ENCODE measurements at regions not wholly inside any gene's neighbourhood (a gene's known extent, or its start where the extent isn't known, plus 50 kb on each side); places are given as distances from the start of the nearest gene placed in this dataset.

DNA sequence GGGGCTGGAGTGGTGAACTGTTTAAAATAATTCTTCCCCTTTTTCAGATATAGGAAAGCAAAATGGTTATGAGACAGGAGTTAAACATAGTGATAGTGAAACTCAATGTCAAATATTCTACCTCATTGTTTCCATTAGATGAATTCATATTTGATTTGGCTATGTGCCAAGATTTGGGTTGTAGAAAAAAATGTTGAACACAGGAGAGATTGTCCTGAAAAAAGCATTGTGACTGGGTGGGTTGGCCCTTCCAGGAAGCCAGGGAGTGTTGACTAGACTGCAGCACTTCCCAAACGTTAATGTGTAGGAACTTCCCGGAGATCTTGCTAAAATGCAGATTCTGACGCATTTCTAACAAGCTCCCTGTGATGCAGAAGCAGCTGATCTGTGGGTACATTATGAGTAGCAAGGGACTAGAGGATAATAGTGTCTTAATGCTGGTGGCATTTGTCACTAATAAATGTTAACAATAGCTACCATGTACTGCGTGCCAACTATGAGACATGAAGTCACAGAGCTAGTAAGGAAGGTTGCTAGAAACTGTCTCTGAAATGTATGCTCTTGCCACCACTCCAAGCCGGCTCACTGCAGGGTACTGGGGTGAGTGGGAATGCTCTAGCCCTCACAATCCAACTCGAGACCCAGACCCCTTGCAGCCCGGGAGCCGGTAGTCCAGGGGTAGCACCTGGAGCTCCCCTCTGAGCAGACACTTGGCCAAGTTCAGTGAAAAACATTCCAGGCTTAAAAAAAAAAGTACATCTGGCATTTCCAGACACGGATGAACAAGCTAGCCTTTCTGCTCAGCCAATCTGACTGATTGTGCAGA is 120.6 kb downstream of the CD47 start:
- no peak for DNase-seq

DNA sequence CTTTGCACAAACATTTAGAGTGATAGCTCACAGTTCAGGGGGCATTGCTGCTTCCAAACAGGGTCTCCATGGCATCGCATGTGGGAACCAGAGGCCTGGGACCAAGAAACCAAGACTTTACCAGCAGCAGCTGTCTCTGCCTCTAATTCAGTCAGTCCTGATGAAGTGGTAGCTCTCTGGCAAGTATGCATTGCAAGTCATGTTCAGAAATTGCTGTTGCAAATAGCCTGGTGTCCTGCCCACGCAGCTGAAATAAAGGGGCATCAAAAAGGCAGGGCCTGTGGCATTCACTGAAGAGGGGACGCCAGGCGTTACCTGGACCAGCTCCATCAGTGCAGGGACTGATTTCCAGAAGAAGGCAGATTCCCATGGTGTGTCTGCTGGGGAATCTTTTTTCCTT is 121.3 kb downstream of the CD47 start:
- DNase-seq, result no peak

DNA sequence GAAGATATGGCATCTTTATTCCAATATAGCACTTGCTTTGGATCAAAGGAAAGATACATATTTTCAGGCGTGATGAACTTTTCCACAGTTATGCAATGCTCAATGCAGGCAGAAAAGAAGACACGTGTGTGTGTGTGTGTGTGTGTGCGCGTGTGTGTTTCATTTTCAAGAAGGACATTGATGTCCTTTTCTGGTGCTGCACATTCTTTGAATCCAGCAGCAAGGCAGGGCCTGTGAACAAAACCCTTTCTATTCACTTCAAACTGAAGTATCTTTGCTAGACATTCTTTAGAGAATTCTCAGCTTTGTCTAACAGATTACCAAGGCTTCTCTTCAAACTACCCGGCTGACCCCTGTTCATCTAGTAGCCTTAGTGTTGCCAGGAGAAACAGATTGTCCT is 124.6 kb downstream of the CD47 start:
- DNase-seq, result no peak

DNA sequence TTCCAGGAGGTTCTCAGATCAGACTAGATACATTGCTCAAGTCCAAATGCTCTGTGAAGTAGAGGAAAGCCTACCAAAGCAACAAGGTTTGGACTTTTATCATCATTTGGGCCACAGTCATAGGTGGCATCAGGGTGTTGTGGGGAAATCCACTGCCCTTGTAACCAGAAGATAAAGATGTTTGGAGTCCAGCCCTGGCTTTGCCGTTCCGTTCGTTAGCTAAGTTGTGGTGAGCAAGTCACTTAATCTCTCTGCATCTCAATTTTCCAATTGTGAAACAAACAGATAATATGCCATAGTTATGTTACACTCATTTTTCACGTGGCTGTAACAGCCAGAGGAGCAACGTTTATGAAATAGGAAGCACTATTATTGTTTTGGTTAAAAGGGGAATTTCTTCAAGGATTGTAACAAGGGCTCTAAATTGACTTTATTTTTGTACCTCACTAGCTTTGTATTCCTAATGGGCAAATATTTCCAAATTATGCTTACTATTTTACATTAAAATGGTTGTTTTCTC is 125.6 kb downstream of the CD47 start:
- no peak for DNase-seq

DNA sequence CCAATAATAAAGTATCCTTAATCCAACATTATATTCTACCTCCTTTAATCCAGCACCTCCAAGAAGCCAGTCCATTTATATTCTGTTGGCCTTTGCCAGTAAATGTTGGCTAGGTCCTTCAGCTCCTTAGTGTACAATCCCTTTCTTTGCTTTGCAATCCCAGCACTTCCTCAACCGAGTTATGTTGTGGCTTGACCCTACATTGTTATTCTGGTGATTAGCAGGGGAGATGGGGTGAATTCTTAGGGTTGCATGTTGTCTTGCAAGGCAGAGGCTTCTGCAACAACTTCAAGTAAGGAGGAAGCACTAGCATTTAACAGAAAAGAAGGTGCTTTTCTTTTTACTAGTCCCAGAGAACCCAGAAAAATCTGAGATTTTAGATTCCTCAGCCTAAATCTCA is 127.2 kb downstream of the CD47 start:
- DNase-seq, result no peak

DNA sequence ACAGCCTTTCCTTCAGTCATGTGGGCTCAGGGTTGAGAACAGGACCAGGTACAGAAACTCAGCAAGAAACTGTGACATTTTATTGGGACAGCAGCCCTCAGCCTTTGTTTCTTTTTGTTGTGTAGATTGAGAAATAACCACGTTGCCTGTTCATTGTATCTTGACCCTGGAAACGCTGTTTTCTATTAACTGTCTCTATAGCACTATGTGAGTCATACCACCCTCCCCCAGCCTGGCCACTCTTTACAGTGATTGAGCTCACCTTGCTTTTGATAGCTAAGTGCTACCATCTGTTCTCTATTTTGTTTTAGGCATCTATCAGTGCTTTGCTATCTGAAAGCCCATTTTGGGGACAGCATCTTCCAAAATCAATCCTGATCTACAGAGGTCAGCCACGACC is 127.9 kb downstream of the CD47 start:
- no peak for DNase-seq

DNA sequence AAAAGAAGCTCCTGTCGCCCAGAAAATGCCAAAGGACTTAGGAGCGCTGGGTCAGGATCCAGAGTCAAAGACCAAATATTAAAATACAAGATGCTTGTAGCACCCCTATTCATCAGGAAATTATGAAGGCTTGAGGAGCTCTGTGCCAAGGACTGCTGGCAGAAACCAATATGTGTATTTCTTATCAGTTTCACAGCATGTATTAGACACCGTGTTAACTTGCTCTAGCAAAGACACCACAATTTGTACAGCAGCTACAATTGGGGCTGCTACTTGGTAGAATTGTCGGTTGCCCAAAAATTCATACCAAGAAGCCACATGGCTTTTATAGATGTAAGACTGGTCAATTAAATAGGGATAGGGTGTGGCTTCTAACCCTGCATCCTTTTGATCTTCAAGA is 128.8 kb downstream of the CD47 start:
- DNase-seq, result no peak

DNA sequence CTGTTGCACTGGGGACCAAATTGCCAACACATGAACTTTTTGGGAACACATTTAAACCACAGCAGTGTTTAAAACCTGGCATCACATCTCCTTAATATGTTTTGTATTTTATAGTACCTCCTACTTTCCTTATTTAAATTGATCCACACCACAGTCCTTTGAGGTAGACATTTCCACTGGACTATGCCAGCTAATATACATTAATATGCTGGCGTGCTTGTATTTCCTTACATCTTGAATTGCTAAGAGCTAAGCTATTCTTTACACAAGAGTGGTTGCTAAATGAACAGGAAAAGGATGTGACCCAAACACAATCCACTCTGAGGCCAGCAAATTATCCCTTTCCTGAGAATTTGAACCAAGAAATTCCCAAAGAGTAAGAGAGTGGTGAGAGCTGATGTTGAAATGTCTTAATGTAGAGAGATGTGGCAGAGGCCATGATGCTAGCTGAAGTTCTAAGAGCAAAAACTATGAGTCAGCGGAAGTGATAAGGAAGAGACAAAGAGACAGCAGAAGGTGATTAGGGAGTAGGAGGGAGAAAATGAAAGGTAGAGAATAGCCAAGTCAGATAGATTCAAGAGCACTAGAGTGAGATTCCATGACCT is 131.2 kb downstream of the CD47 start:
- DNase-seq, result no peak

DNA sequence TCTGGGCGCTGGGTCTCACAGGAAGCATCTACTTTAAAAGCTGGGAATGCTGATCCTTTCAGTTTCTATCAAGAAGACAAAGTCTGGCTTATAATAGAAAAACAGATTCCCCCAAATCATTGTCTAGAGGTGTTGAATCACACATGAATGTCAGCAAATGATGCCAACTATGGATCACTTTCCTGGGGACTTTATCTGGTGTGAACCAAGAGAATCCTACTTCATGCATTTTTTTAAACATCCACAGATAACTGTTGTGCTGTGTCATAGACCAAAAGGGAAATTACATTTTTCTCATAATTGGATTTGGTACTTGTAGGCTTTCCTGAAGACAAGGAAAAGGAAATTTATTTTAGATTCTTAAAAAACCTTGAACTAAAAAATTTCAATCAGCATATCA is 132.7 kb downstream of the CD47 start:
- no peak for DNase-seq

DNA sequence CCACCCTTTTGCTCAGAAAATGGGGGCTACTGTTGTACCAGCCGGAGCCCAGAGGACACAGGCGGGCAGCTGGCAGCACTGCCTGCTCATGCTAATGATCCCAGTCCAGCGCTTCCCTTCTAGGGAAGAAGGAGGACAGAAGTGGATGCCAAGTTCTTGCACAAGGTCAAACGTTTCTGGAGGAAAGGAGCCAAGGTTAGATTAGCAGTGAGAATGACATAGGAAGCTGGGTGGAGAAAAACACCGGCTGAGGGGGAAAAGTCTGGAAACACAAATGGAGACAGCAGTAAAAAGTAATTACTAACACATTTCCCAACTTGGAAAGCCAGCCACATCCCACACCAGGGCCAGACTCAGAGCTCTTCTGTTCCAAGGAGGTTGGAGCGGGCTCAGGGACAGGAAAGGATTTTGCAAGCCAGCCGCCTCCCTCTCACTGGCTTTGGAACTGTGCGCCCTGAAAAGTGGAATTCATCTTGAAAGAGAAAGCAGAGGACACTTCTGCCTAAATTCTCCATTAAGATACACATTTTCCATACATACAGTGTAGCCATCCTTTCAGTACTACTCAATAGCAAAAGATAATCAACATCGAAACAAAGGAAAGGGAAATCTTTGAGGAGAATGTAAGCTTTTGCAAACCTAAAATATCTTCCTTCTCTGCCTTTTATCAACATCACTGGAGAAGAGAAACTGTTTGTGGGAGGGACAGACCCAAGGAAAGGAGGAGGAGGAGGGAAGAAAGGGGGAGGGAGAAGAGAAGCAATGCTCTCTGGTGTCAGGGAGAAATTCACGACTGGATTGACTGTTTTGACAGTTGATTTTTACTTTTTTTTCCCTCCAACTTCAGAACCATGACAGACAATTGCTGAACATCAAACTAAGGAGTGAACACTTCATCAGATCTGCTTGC is 133.6 kb downstream of the CD47 start:
- no peak for DNase-seq

DNA sequence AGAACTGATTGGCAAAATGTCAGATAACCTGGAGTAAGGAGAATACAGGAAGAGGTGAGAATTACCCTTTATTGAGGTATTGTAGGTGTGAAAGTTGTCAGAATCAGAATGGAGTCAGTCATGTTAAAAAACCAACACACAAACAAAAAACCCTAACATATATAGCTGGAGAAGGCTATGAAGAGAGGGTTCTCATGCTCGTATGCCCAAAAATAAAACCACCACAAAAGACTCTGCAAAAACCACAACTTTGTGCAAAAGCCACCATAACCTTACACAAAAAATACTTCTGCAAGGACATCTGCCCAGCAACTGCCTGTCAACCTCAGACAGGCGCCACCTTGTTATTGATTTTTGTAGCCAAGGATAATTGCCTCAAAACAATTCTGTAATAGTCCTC is 136.0 kb downstream of the CD47 start:
- no peak for DNase-seq

DNA sequence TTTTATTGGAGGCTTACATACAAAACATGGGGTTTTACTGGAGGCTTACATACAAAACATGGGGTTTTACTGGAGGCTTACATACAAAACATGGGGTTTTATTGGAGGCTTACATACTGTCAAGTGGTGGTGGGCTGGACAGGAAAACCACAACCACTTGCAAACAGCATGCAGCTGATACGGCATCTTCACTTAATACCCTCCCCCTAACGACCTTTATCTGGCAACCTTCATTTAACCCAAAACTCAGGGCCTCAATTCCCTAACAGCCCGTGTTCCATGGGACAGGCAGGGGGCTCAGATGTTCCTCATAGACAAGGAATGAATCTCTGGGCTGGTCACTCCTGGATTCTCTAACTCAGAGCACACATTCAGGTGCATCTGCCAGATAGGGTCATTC is 137.1 kb downstream of the CD47 start:
- no peak for DNase-seq

DNA sequence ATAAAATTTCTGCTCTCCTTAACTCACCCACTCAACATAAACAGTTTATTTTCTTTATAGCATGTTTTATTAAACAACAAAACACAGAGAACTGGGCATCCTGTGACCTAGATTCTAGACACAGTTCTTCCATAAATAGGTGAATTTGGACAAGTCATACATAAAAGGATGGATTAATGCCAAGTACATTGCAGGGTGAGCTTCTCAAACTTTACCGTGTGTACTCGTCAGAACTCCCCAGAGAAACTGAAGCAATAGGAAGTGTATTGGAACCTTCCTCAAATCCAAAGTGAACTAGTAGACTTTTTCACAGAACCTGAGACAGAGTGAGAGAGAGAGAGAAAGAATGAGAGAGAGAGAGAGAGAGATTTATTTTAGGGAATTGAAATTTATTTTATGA is 139.7 kb downstream of the CD47 start:
- DNase-seq, result no peak

DNA sequence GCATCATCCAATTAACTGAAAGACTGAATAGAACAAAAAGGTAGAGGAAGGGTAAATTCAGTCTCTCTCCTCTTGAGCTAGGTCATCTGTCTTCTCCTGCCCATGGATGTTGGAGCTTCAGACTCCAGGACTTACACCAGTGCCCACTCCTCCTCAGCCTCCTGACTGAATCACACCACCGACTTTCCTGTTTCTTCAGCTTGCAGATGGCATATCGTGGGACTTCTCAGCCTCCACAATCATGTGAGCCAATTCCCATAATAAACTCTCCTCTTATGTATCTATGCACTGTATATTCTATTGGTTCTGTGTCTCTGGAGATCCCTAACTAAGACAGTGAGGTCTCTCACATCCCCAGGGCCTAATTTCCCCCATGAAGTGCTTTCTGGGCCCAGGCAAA is 140.4 kb downstream of the CD47 start:
- no peak for DNase-seq

DNA sequence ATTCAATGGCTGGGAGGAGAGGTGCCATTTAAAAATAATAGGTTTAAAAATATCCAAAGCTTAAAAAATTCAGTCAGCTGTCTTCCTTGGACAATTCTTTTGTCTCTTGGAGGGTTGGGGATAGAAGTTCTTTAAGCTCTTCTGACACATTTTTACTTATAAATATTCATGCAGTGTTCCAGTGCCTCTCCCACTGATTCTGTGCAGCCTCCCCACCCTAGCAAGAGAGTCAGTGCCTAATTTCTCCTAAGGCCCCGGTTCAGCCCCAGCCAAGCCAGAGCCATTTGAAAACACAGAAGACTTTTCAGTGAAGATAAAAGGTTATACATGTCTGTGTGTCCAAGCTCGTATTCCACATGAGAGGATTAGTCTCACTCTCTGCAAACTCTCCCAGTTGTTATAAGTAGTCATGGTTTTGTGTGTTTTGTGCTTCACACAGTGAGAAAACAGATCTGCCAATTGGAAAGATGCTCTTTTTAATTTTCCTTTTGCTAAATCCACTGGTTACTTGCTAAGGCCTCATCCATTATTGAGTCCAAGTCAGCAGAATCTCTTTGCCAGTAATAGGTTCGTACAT is 141.3 kb downstream of the CD47 start:
- no peak for DNase-seq

DNA sequence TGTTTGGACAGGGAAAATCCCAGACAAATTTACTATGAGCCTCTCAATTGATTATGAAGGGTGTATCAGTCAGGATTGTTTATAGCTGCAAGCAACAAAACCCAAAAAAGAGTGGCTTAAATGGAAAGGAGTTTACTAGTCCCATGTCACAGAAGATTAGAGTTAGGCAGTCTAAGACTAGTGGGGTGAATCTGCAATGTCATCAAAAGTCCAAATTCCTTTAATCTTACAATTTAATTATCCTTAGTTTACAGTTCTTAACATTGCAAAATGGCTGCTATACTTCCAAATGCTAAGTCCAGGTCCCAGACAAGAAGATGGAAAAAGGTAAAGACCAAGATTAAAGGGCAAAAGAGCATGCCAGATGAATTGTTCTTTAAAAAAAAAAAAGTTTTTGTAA is 143.6 kb downstream of the CD47 start:
- no peak for DNase-seq

DNA sequence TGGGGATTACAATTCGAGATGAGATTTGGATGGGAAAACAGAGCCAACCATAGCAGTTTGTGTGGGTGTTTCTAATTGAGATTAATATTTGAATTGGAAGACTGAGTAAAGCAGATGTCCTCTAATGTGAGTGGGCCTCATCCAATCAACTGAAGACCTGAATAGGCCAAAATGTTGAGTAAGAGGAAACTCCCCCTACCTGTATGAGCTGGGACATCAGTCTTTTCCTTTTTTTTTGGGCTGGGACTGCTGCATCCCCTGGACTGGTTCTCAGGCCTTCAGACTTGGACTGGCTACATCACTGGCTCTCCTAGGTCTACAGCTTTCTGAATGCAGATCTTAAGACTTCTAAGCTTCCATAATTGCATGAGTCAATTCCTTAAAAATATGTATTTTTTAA is 144.1 kb downstream of the CD47 start:
- no peak for DNase-seq

DNA sequence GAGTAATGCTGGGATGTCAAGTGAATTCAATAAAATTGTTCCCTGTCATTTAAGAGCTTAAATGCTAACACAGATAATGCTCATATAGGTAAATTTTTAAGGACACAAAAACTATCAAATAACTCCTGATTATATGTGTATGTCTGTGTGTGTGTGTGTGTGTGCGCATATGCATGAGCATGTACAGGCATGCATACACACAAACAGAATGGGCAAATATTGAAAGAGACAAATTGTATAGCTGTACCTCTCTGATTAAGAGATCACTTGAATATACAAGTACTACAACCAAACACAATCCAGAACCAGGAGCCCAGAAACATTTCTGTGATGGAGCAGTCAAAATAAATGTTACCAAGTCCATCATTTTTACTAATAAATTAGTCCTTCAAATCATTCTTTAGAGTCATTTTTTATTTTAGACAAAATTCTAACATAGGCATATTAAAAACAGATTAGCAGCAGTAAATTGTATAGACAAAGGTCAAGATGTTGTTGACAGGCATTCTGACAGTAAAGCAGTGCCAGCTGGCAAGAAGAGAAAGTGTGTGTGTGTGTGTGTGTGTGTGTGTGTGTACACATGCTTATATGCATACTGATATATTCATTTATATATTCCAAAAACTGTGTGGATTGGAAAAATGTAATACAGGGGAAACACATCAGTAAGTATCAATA is 145.3 kb downstream of the CD47 start:
- no peak for DNase-seq

DNA sequence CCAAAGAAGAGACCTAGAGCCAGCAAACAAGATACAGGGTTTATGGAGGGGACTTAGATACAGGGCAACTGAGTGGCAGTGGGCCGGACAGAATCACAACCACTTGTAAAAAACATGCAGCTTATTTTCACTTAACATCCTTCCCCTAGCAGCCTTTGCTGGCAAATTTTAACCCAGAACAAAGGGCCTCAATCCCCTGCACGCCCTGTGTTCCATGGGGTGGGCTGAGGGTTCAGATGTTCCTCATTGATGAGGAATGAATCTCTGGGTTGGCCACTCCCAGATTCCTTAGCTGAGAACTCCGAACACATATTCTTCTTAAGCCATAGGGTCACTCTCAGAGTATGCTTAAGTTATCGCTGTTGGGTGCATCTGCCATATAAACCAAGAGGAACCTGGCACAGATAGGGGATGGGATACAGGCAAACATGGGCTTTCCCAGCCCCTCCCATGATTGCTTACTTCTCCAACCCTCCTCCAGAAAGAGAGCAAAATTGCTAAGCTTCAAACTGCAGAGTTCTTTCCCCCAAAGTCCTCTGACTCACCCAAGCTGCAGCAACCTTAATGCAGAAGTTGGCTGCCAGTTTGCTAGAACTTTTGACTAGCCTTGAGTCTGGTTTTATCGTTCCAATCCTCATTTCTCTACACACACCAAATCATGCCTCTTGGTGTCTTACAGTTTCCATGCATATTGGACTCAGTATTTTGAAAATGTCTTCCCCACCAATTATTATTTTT is 146.9 kb downstream of the CD47 start:
- DNase-seq, result no peak

DNA sequence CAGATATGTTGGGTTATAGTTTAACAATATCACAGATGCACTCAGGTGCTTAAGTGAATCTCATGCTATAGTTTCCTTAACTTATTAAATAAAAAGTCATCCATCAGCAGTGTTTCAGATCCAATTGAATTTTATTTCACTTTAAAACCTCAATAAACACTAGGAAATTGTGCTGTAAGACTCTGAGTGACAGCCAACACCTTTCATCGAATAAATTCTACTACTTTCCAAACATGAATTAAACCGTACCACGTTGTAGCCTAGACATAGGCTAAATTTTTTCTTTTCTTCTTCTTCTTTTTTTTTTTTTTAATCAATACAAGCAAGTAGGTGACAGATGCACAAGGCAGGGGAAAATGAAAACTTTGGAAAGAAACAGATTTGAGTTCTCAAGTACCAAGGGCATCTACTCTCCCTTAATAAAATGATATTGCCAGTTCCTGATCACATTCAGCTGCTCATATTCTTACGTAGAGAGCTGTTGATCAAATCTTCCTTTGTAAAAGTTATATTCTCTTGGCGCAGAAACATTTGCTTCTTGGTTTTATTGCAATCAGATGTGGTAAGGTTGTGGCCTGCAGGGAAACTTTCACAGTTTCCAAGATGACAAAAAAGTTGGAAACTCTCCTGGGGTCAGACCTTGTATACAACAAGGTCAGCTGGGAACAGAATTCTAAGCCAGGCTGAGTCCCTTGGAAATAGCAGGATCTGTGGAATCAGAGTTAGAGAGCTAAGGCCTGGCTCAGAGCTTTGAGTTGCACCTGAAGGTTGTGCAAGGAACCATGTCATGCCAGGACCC is 147.7 kb downstream of the CD47 start:
- DNase-seq, result no peak

DNA sequence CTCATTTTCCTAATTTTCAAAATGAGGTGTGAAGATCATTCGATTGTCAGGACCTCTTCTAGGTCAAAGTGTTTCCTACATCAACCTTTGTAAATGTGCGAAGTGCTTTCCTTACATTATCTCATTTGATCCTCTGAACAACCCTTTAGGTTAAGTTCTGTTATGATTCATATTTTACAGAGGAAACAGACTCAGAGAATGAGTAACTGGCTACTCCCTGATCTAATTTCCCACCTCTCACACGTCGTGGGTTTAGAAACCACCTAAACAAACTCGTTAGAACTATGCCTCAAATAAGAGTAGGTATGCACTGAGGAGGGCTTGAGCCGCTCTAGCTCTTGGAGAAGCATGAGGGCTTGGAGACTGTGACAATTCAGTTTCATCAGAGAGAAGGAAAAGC is 148.6 kb downstream of the CD47 start:
- DNase-seq, result no peak
